Subcutaneous abdominal adipose tissue (tissue), 5 donors: ENCODE measurements at regions not wholly inside any gene's neighbourhood (a gene's known extent, or its start where the extent isn't known, plus 50 kb on each side); places are given as distances from the start of the nearest gene placed in this dataset.

Experiments
- H3K27ac ChIP-seq: one replicate; pipeline ENCODE4 v1.7.0; 2013; ENCODE audit warnings: low read depth, mild to moderate bottlenecking, inconsistent platforms, low read length, moderate library complexity
- H3K27me3 ChIP-seq, 5 donors: one replicate each; pipeline ENCODE4 v1.7.0; 2013; ENCODE audit warnings: low read length in 5 of 5, inconsistent platforms in 1 of 5; ENCODE audit not compliant: control insufficient read depth in 5 of 5, insufficient read depth in 4 of 5
- H3K36me3 ChIP-seq, 5 donors: one replicate each; pipeline ENCODE4 v1.7.0; 2013; ENCODE audit warnings: low read length in 5 of 5; ENCODE audit not compliant: control insufficient read depth in 5 of 5, insufficient read depth in 5 of 5
- H3K4me1 ChIP-seq, 5 donors: one replicate each; pipeline ENCODE4 v1.7.0; 2013; ENCODE audit warnings: low read length in 5 of 5, mild to moderate bottlenecking in 3 of 5, moderate library complexity in 1 of 5; ENCODE audit not compliant: control insufficient read depth in 5 of 5, insufficient read depth in 5 of 5
- H3K4me3 ChIP-seq, 5 donors: one replicate each; pipeline ENCODE4 v1.7.0; 2013; ENCODE audit warnings: low read length in 5 of 5, low read depth in 1 of 5
- H3K9ac ChIP-seq, 5 donors: one replicate each; pipeline ENCODE4 v1.7.0; 2013; ENCODE audit warnings: low read length in 5 of 5, mild to moderate bottlenecking in 4 of 5, moderate library complexity in 3 of 5
- H3K9me3 ChIP-seq, 5 donors: one replicate each; pipeline ENCODE4 v1.7.0; 2013; ENCODE audit warnings: low read length in 5 of 5; ENCODE audit not compliant: control insufficient read depth in 5 of 5
- donor health status: healthy.
- donor health status: healthy.
- donor health status: healthy.
- donor health status: healthy.
- donor health status: healthy.

DNA sequence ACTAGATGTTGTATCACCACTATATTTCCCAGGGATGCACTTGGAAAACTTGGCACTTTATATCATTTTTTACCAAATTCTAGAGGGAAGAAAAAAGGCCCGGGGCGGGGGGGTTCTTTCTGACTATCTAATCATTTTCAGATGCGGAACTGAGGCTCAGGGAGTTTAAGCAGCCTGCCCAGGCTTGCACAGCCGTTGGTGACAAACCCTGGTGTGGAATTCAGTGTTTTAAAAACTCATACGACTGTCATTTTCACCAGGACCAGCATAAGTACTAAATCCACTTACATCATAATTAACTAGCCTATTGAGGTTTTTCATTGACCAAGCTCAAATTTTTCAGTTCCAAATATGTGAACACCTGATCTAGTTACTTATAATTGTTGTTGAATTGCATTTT lies 181.0 kb downstream of the IPO8 start:
- Histone ChIP-seq H3K4me3 (no peak overlapping the region), H3K9ac (no peak overlapping the region), H3K27ac (no peak overlapping the region), H3K36me3 (no peaks in the 10 kb centered on the region), H3K27me3 (no peaks in the 10 kb centered on the region), H3K4me1 (peaks cover 0 to 8% (median 4%) of the 10 kb centered on the region in 5 donors), H3K9me3 (no peaks in the 10 kb centered on the region)

GRCh38 chr12:30508205-30508967 lies 187.3 kb downstream of the IPO8 start:
- no peak overlapping the region for H3K9ac ChIP-seq
- H3K27me3 ChIP-seq: peaks cover 0 to 3% (median 0%) of the 10 kb centered on the region in 5 donors
- H3K27ac ChIP-seq: no peak overlapping the region
- H3K36me3 ChIP-seq: no peaks in the 10 kb centered on the region
- H3K4me3 ChIP-seq: no peak overlapping the region
- H3K9me3 ChIP-seq: no peaks in the 10 kb centered on the region
- H3K4me1 ChIP-seq: no peaks in the 10 kb centered on the region

- H3K9ac ChIP-seq: no peak overlapping the region
- H3K36me3 ChIP-seq: no peaks in the 10 kb centered on the region
- no peaks in the 10 kb centered on the region for H3K4me1 ChIP-seq
- no peaks in the 10 kb centered on the region for H3K9me3 ChIP-seq
- H3K27ac ChIP-seq: no peak overlapping the region
- H3K4me3 ChIP-seq: no peak overlapping the region
- peaks cover 0 to 3% (median 0%) of the 10 kb centered on the region in 5 donors for H3K27me3 ChIP-seq
Observed at GRCh38 chr12:30507576-30507975, 188.1 kb downstream of the IPO8 start.

DNA sequence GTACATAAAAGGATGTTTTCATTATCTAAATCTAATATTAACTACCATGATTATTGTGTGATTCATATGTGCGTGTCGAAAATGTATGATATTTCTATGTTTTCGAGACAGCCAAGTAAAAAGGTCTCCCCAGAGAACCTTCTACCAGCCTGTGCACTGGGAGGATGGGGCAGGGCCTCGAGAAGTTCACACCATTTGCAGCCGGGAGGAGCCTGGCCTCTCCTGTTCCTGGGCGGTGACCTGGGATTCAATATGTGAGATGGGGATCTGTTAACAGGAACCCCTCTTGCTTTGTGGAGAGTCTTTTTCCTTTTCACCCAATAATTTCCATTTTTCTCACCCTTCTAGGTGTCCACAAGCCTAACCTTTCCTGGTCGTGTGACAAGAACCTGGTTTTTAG lies 189.3 kb downstream of the IPO8 start:
- Histone ChIP-seq H3K36me3 (no peaks in the 10 kb centered on the region), H3K4me1 (no peaks in the 10 kb centered on the region), H3K9ac (no peak overlapping the region), H3K27me3 (peaks cover 0 to 3% (median 0%) of the 10 kb centered on the region in 5 donors), H3K27ac (no peak overlapping the region), H3K4me3 (no peak overlapping the region), H3K9me3 (no peaks in the 10 kb centered on the region)

- H3K27ac ChIP-seq: no peak overlapping the region
- H3K36me3 ChIP-seq: no peaks in the 10 kb centered on the region
- peaks cover 0 to 3% (median 0%) of the 10 kb centered on the region in 5 donors for H3K27me3 ChIP-seq
- no peak overlapping the region for H3K4me3 ChIP-seq
- H3K4me1 ChIP-seq: no peaks in the 10 kb centered on the region
- no peaks in the 10 kb centered on the region for H3K9me3 ChIP-seq
- no peak overlapping the region for H3K9ac ChIP-seq
Observed at GRCh38 chr12:30501718-30502117, 194.0 kb downstream of the IPO8 start.

DNA sequence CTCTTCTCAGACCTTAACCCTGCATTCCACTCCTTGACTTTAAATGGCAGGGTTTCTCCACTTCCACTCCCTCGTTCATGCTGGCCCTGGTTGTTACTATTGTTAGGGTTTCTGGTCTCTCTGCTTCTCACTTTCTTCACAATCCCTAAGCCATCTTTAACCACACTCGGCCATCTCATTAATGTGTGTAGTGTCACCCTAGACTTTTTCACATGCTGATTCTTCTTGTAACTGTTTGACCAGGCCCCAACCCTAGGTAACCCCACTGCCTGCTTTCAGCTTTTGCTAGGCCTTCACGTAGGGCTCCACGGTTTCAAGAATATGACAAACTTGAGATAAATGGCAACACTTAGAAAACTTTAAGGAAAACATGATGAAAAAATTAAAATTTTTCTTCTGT lies 195.1 kb downstream of the IPO8 start:
- Histone ChIP-seq H3K27me3 (peaks cover 0 to 3% (median 0%) of the 10 kb centered on the region in 5 donors), H3K36me3 (no peaks in the 10 kb centered on the region), H3K27ac (no peak overlapping the region), H3K4me1 (no peaks in the 10 kb centered on the region), H3K4me3 (no peak overlapping the region), H3K9me3 (no peaks in the 10 kb centered on the region), H3K9ac (no peak overlapping the region)

- Histone ChIP-seq H3K4me1 (no peaks in the 10 kb centered on the region), H3K27ac (no peak overlapping the region), H3K9me3 (no peaks in the 10 kb centered on the region), H3K27me3 (no peaks in the 10 kb centered on the region), H3K36me3 (no peaks in the 10 kb centered on the region), H3K4me3 (no peak overlapping the region), H3K9ac (no peak overlapping the region)
Observed at GRCh38 chr12:30485230-30485890, 210.3 kb downstream of the IPO8 start.

DNA sequence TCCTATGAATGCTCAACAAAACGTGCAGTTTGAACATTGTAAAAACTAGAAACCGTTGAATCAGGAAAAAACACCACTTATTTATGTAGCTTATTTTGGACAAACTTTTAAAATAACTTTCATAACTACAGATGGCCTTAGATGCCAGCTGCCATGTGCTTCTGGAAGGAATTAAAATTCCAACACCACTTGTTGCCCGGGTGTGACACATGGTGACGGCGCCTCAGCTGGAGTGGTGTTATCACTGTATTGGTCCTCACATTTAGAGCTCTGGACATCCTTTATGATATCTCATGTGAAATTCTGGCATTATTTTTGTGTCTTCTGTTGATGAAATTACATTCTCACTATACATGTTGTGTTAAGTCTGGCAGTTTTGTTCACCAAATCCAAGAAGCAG lies 211.0 kb downstream of the IPO8 start:
- Histone ChIP-seq H3K27me3 (no peaks in the 10 kb centered on the region), H3K4me3 (no peak overlapping the region), H3K4me1 (no peaks in the 10 kb centered on the region), H3K36me3 (no peaks in the 10 kb centered on the region), H3K27ac (no peak overlapping the region), H3K9me3 (no peaks in the 10 kb centered on the region), H3K9ac (no peak overlapping the region)

DNA sequence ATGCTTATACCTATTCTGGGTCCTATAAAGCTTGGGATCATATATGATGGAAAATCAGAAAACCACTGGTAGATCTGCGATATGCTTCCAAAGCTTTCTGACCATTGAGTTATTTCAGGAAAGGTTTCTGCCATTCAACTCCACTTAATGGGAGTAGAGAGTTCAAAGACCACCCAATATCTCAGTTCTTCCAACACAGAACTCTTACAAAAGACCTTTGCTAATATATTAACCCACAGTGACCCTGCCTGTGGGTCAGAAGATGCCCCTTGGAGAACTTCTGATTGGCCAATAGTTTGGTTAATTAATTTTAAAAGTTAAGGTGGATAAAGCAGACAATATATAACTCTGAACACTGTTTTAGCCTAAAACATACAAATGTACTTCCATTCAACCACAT lies 213.0 kb downstream of the IPO8 start:
- Histone ChIP-seq H3K27me3 (no peaks in the 10 kb centered on the region), H3K4me1 (no peaks in the 10 kb centered on the region), H3K36me3 (no peaks in the 10 kb centered on the region), H3K9ac (no peak overlapping the region), H3K9me3 (no peaks in the 10 kb centered on the region), H3K4me3 (no peak overlapping the region), H3K27ac (no peak overlapping the region)

DNA sequence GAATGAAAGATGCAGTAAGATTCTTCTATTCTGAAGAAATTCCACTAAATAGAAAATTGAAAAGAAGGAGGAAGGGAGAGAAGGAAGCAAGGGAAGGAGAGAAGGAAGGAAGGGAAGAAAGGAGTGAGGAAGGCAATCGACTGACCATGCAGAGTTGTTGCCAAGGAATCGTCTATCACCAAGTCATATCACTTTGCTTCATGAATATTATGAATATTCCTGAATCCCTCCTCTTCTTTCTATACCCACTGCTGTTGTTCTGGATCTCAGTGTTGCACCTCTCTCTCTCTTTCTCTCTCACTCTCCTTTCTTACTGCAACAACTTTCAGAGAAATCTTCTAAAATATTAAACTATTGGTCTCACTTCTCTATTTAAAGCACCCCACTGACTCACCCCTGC lies 222.4 kb downstream of the IPO8 start:
- no peak overlapping the region for H3K27ac ChIP-seq
- H3K9me3 ChIP-seq: peaks cover 0 to 7% (median 0%) of the 10 kb centered on the region in 5 donors
- no peak overlapping the region for H3K4me3 ChIP-seq
- no peaks in the 10 kb centered on the region for H3K36me3 ChIP-seq
- H3K27me3 ChIP-seq: no peaks in the 10 kb centered on the region
- no peak overlapping the region for H3K9ac ChIP-seq
- H3K4me1 ChIP-seq: no peaks in the 10 kb centered on the region
